ENCODE measurements at regions not wholly inside any gene's neighbourhood (a gene's known extent, or its start where the extent isn't known, plus 50 kb on each side); places are given as distances from the start of the nearest gene placed in this dataset.

GRCh38 chr2:71944806-71945602, 202.7 kb downstream of the CYP26B1 start:
- H3K27me3 ChIP-seq (ENCODE audit: control insufficient read depth, insufficient read depth, low read length) = no peaks in the 10 kb centered on the region
- no peak overlapping the region for H3K27ac ChIP-seq (ENCODE audit: low read depth, low read length)

GRCh38 chr2:71944183-71944550, 203.5 kb downstream of the CYP26B1 start:
- no peak overlapping the region for H3K9ac ChIP-seq (ENCODE audit: low read length)
- no peaks in the 10 kb centered on the region for H3K27me3 ChIP-seq (ENCODE audit: control insufficient read depth, insufficient read depth, low read length)
- no peak overlapping the region for H3K27ac ChIP-seq (ENCODE audit: low read depth, low read length)
- H3K4me3 ChIP-seq (ENCODE audit: low read length) = no peak overlapping the region
- H3K36me3 ChIP-seq (ENCODE audit: control insufficient read depth, insufficient read depth, low read length) = no peaks in the 10 kb centered on the region
- no peaks in the 10 kb centered on the region for H3K4me1 ChIP-seq (ENCODE audit: control insufficient read depth, insufficient read depth, low read length)

More at GRCh38 chr2:71944806-71945602, 202.7 kb downstream of the CYP26B1 start:
- Histone ChIP-seq H3K4me3 (ENCODE audit: low read length) (no peak overlapping the region), H3K9ac (ENCODE audit: low read length) (no peak overlapping the region), H3K4me1 (ENCODE audit: control insufficient read depth, insufficient read depth, low read length) (no peaks in the 10 kb centered on the region), H3K36me3 (ENCODE audit: control insufficient read depth, insufficient read depth, low read length) (no peaks in the 10 kb centered on the region)

DNA sequence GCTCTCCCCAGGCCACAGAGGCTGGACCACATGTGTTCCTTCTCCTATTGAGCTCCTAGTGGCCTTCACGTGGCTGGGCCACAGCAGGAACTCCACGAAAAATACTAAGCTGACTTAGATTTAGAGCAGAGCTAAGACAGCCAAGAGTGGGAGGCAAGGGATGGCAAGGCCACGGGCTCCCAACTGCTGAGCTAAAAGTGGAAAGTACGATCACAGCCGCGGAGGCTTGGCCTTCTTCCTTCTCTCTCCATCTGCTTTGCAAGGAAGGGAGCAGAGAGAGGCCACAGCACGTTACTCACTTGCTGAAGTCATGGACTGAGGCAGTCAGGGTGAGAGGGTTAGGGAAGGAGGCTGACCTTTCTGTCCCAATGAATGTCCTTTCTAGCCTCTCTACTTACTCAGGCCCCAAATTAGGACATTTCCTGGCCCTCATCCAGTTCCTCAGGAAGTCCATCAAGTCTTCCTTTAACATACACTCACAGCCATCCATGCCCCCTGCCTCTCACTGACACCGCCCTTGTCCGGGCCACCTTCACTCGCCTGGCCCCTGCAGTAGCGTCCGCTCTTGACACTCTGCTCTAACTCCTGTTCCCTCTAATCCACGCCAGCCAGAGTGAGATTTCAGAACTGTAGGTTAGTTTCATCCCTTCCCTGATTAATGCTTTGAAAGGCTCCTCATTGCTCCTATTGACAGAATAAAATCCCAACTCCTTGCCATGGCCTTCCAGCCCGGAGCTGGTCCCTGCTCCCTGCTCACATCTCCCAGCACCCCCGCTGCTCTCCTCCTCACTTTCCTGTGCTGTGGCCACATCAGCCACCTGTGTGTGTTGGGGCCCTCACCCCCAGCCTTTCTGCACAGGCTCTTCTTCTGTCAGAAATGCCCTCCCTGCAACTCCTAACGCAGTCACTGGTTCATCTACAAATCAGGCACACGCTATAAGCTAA, 204.2 kb downstream of the CYP26B1 start:
- Histone ChIP-seq H3K27me3 (ENCODE audit: control insufficient read depth, insufficient read depth, low read length) (no peaks in the 10 kb centered on the region), H3K27ac (ENCODE audit: low read depth, low read length) (no peak overlapping the region), H3K4me3 (ENCODE audit: low read length) (no peak overlapping the region), H3K9ac (ENCODE audit: low read length) (no peak overlapping the region), H3K36me3 (ENCODE audit: control insufficient read depth, insufficient read depth, low read length) (no peaks in the 10 kb centered on the region), H3K4me1 (ENCODE audit: control insufficient read depth, insufficient read depth, low read length) (no peaks in the 10 kb centered on the region)

GRCh38 chr2:71941726-71942525, 205.7 kb downstream of the CYP26B1 start:
- H3K4me3 ChIP-seq (ENCODE audit: low read length) = no peak overlapping the region
- no peaks in the 10 kb centered on the region for H3K27me3 ChIP-seq (ENCODE audit: control insufficient read depth, insufficient read depth, low read length)
- H3K27ac ChIP-seq (ENCODE audit: low read depth, low read length) = no peak overlapping the region
- H3K36me3 ChIP-seq (ENCODE audit: control insufficient read depth, insufficient read depth, low read length) = no peaks in the 10 kb centered on the region
- no peak overlapping the region for H3K9ac ChIP-seq (ENCODE audit: low read length)
- no peaks in the 10 kb centered on the region for H3K4me1 ChIP-seq (ENCODE audit: control insufficient read depth, insufficient read depth, low read length)

DNA sequence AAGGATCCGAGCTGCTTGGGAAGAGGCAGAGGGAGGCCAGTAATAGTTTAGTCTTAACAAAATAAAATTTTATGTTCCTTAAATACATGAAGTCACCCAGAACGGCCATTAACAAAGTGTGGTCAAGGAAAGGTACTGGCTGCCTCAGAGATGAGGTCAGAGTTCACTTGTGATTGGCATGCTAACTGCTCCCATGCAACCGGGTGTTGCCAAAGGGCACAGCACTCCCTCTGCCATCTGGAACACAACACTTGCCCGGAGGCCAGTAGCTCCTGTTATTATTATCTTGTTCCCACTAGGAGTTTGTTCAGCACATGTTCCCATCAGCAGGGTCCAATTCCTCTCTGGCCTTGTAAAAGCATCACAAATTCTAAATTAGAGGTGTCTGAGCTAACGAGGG, 207.0 kb downstream of the CYP26B1 start:
- Histone ChIP-seq H3K4me3 (ENCODE audit: low read length) (no peak overlapping the region), H3K36me3 (ENCODE audit: control insufficient read depth, insufficient read depth, low read length) (no peaks in the 10 kb centered on the region), H3K27me3 (ENCODE audit: control insufficient read depth, insufficient read depth, low read length) (no peaks in the 10 kb centered on the region), H3K27ac (ENCODE audit: low read depth, low read length) (no peak overlapping the region), H3K4me1 (ENCODE audit: control insufficient read depth, insufficient read depth, low read length) (peaks cover 4% of the 10 kb centered on the region), H3K9ac (ENCODE audit: low read length) (no peak overlapping the region)

DNA sequence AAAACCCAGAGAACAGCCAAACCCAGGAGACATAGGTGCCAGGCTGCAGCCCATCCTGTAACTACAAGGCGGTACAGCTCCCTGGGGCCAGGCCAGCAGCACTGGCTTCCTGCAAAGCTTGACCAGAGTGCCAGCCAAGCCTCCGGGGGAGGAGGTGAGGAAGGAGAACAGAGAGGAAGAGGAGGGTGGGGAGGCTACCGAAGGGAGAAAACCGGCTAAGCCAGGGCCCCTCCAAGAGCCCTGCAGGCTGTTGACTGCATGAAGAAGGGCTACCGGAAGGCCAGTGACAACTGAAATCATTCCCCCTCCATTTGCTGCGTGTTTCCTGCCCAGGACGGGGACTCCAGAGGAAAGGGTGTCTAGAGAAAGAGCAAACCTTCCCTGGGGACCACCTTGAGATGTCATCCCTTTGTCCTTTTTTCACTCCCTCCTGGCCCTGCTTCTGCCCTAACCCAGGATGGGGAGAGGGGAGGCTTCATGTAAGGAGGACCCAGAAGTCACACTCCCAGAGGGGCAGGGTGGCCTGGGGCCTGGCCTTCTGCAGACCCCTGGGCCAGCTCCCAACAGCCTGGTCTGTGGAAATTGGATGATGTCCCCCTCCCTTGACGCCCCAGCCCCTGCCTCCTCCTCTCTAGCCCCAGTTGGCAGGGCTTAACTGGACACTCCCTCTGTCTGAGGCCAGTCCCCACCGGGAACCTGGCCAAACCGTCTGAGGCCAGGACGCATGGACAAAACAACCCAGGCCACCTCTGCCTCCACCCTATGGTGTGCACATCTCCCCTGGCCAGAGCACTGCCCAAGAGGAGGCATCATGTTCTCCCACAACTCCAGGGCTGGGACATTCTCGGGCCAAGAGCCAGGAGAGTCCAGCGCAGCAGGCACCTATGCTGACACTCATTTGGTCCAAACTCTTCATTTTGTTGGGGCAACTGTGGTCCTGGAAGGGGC, 207.8 kb downstream of the CYP26B1 start:
- Histone ChIP-seq H3K27ac (ENCODE audit: low read depth, low read length) (no peak overlapping the region), H3K9ac (ENCODE audit: low read length) (no peak overlapping the region), H3K4me3 (ENCODE audit: low read length) (no peak overlapping the region), H3K4me1 (ENCODE audit: control insufficient read depth, insufficient read depth, low read length) (peaks cover 9% of the 10 kb centered on the region), H3K36me3 (ENCODE audit: control insufficient read depth, insufficient read depth, low read length) (no peaks in the 10 kb centered on the region), H3K27me3 (ENCODE audit: control insufficient read depth, insufficient read depth, low read length) (no peaks in the 10 kb centered on the region)

DNA sequence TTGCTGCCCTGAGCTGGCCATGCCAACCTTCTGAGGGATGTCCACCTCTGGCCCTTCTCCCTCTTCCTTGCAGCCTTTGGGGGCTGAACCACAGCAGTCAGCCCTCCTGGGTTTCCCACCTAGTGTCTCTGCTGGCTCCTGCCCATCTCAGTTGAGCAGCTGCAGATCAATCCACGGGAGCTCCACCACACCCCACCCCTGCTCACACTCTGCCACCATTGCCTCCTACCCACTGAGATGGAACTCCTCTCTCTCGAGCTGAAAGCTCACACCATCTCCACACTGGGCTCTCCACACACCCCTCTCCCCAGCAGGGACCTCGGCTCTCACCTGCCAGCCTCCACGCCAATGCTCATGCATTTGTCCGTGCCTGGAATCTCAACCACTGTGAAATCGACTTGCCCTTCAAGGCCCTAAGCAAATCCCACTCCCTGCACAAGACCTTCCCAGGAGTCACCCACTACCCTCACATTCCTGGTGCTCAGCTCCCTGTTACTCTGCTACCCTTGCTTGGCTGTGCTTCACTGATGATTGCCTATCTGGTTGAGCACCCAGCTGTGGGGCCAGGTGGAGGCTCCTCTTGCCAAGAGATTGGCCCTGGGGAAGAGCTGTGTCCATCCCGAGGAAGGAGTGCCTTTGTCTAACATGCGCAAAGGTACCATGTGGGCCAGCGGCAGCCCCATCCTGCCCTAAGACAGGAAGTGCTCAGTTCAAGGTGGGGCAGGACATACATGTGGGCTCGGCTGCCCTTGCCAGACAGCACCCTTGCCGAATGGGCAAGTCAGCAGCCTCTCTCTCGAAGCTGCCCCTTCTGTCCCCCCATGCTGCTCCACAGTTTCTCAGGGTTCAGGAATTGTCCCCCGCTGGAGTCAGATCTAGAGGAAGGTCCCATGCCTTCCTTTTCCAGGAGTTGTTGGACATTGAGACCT, 208.7 kb downstream of the CYP26B1 start:
- Histone ChIP-seq H3K9ac (ENCODE audit: low read length) (no peak overlapping the region), H3K4me1 (ENCODE audit: control insufficient read depth, insufficient read depth, low read length) (peaks cover 10% of the 10 kb centered on the region), H3K4me3 (ENCODE audit: low read length) (no peak overlapping the region), H3K27ac (ENCODE audit: low read depth, low read length) (no peak overlapping the region), H3K27me3 (ENCODE audit: control insufficient read depth, insufficient read depth, low read length) (no peaks in the 10 kb centered on the region), H3K36me3 (ENCODE audit: control insufficient read depth, insufficient read depth, low read length) (no peaks in the 10 kb centered on the region)

DNA sequence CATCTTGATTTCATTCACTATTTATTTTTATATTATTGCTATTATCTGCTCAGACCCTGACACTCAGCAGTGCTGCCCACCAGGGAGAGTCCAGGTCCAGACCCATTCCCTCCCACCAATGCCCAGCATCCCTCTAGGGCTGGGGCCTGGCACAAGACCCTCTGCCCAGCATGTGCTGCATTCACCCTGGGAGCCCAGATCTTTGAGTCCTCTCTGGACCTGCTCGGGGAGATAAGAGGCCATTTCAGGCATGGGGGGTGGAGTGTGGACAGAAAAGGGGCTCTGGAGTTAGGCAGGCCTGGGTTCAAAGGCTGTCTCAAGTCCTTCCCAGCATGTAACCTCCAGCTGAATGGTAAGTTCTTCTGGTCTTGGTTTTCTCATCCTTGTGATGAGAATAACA, 209.6 kb downstream of the CYP26B1 start:
- peaks cover 10% of the 10 kb centered on the region for H3K4me1 ChIP-seq (ENCODE audit: control insufficient read depth, insufficient read depth, low read length)
- H3K27me3 ChIP-seq (ENCODE audit: control insufficient read depth, insufficient read depth, low read length) = no peaks in the 10 kb centered on the region
- no peak overlapping the region for H3K27ac ChIP-seq (ENCODE audit: low read depth, low read length)
- H3K36me3 ChIP-seq (ENCODE audit: control insufficient read depth, insufficient read depth, low read length) = no peaks in the 10 kb centered on the region
- no peak overlapping the region for H3K9ac ChIP-seq (ENCODE audit: low read length)
- no peak overlapping the region for H3K4me3 ChIP-seq (ENCODE audit: low read length)

- Histone ChIP-seq H3K4me3 (ENCODE audit: low read length) (no peak overlapping the region), H3K9ac (ENCODE audit: low read length) (no peak overlapping the region), H3K27ac (ENCODE audit: low read depth, low read length) (no peak overlapping the region), H3K4me1 (ENCODE audit: control insufficient read depth, insufficient read depth, low read length) (peaks cover 10% of the 10 kb centered on the region), H3K27me3 (ENCODE audit: control insufficient read depth, insufficient read depth, low read length) (no peaks in the 10 kb centered on the region), H3K36me3 (ENCODE audit: control insufficient read depth, insufficient read depth, low read length) (no peaks in the 10 kb centered on the region)
These were observed 210.3 kb downstream of the CYP26B1 start for GRCh38 chr2:71937396-71937795.

GRCh38 chr2:71936076-71937030, 211.3 kb downstream of the CYP26B1 start:
- no peaks in the 10 kb centered on the region for H3K36me3 ChIP-seq (ENCODE audit: control insufficient read depth, insufficient read depth, low read length)
- no peak overlapping the region for H3K9ac ChIP-seq (ENCODE audit: low read length)
- H3K27me3 ChIP-seq (ENCODE audit: control insufficient read depth, insufficient read depth, low read length) = no peaks in the 10 kb centered on the region
- no peak overlapping the region for H3K4me3 ChIP-seq (ENCODE audit: low read length)
- H3K27ac ChIP-seq (ENCODE audit: low read depth, low read length) = no peak overlapping the region
- H3K4me1 ChIP-seq (ENCODE audit: control insufficient read depth, insufficient read depth, low read length) = peaks cover 10% of the 10 kb centered on the region

Measured in rectal smooth muscle tissue (tissue), 1 donor.